Panc1 (cell line): ENCODE measurements at regions not wholly inside any gene's neighbourhood (a gene's known extent, or its start where the extent isn't known, plus 50 kb on each side); places are given as distances from the start of the nearest gene placed in this dataset.

ENCODE experiments used
- ATAC-seq: fragments of 200-7000 bp; cut with Tn5 transposase; 2 replicates; pipeline ENCODE4 v1.9.1; 2020; ENCODE audit warnings: mild to moderate bottlenecking, moderate library complexity
- BruUV-seq: library from RNA; stranded (reverse); fragments of 400-500 nt; replicated peaks from 2 replicates; lab custom pipeline; 2021; lab: Mats Ljungman, UMichigan
- CTCF ChIA-PET: fragments of 300-600 bp; sonication (Branson Sonifier 250); formaldehyde crosslinking; loops from one replicate; lab custom pipeline; 2022; ENCODE audit warnings: antibody characterized with exemption; lab: Charles Lee
- POLR2A ChIA-PET: fragments of 300-600 bp; sonication (Branson Sonifier 250); formaldehyde crosslinking; loops from one replicate; lab custom pipeline; 2022; ENCODE audit warnings: antibody characterized with exemption; lab: Charles Lee
- DNase-seq: peaks from one replicate; pipeline ENCODE4 v3.0.0-alpha.2; 2010; ENCODE audit warnings: low read depth, low spot score
- H3K27ac ChIP-seq: 2 replicates; pipeline ENCODE4 v1.5.1; 2011; ENCODE audit warnings: mild to moderate bottlenecking, low read length, inconsistent platforms
- H3K27me3 ChIP-seq: fragments of 200-500 bp; sonication (Bioruptor generic); 2 replicates; pipeline ENCODE4 v1.6.0; 2014; ENCODE audit warnings: low read length, inconsistent platforms; ENCODE audit not compliant: control insufficient read depth, insufficient read depth
- H3K36me3 ChIP-seq: fragments of 200-500 bp; sonication (Bioruptor generic); 2 replicates; pipeline ENCODE4 v1.5.1; 2014; ENCODE audit warnings: inconsistent platforms, mild to moderate bottlenecking, low read length, moderate library complexity; ENCODE audit not compliant: control insufficient read depth, insufficient read depth
- H3K4me1 ChIP-seq: 2 replicates; pipeline ENCODE4 v1.5.1; 2011; ENCODE audit warnings: inconsistent platforms, mild to moderate bottlenecking, low read length, moderate library complexity; ENCODE audit not compliant: control insufficient read depth, insufficient read depth
- H3K4me3 ChIP-seq, 2 experiments: 2 replicates each; pipeline ENCODE4 v1.5.1; 2011 to 2012; ENCODE audit warnings: low read depth in 2 of 2, low read length in 2 of 2, mild to moderate bottlenecking in 2 of 2, inconsistent platforms in 1 of 2, moderate library complexity in 1 of 2
- H3K9me3 ChIP-seq: fragments of 200-500 bp; sonication (Bioruptor generic); 2 replicates; pipeline ENCODE4 v1.5.1; 2014; ENCODE audit warnings: low read depth, mild to moderate bottlenecking, inconsistent platforms, low read length, moderate library complexity; ENCODE audit not compliant: control insufficient read depth, insufficient read depth
- POLR2AphosphoS5 ChIP-seq: IDR thresholded peaks from 2 replicates; pipeline ENCODE4 v1.6.1; 2012; ENCODE audit warnings: mild to moderate bottlenecking, low read depth, low read length, moderate library complexity
- REST ChIP-seq, 2 experiments: IDR thresholded peaks; 2 replicates each; pipeline ENCODE4 v1.6.1; 2011 to 2012; ENCODE audit warnings: low read depth in 2 of 2, control low read depth in 1 of 2, low read length in 1 of 2, mild to moderate bottlenecking in 1 of 2, moderate library complexity in 1 of 2; ENCODE audit not compliant: insufficient read depth in 1 of 2
- SIN3A ChIP-seq: IDR thresholded peaks from 2 replicates; pipeline ENCODE4 v1.6.1; 2012; ENCODE audit warnings: low read depth, mild to moderate bottlenecking, low read length, moderate library complexity, borderline replicate concordance; ENCODE audit not compliant: insufficient read depth
- TCF7L2 ChIP-seq: IDR thresholded peaks from 2 replicates; pipeline ENCODE4 v1.6.1; 2011; ENCODE audit warnings: mild to moderate bottlenecking, low read depth, low read length, inconsistent platforms
- in situ Hi-C: cut with HindIII; loops from 2 replicates; pipeline ENCODE4 v1.10.0; 2016; ENCODE audit warnings: low sequenced_read_pairs, low pct_unique_long_range_greater_than_20kb
- intact Hi-C: fragments of 100-400 bp; cut with micrococcal nuclease; formaldehyde crosslinking; loops from one replicate; pipeline ENCODE4 v1.10.0; 2022; ENCODE audit not compliant: unreplicated experiment
- TF ChIP-seq, protein P1 (sequence below): fragments of 450-650 bp; IDR thresholded peaks from 2 replicates; pipeline ENCODE4 v1.5.1; 2017; ENCODE audit warnings: mild to moderate bottlenecking

- no TSS peak for BruUV-seq
- Histone ChIP-seq H3K4me1 (no peaks in the 10 kb centered on the region), H3K27me3 (no peaks in the 10 kb centered on the region), H3K4me3 (no peak overlapping the region), H3K27ac (no peak overlapping the region), H3K9me3 (no peaks in the 10 kb centered on the region), H3K36me3 (no peaks in the 10 kb centered on the region)
- intact Hi-C loops, result no loop called here
- DNase-seq (no peak), ATAC-seq (no peak)
- TF ChIP-seq POLR2AphosphoS5 (no peak), TCF7L2 (no peak), SIN3A (no peak), REST (IDR thresholded peaks at IDR 0.05; ENCODE audit: insufficient read depth in 1 of 2, low read depth in 2 of 2, low read length in 1 of 2) (no peak)
- TF ChIP-seq, protein P1, sequence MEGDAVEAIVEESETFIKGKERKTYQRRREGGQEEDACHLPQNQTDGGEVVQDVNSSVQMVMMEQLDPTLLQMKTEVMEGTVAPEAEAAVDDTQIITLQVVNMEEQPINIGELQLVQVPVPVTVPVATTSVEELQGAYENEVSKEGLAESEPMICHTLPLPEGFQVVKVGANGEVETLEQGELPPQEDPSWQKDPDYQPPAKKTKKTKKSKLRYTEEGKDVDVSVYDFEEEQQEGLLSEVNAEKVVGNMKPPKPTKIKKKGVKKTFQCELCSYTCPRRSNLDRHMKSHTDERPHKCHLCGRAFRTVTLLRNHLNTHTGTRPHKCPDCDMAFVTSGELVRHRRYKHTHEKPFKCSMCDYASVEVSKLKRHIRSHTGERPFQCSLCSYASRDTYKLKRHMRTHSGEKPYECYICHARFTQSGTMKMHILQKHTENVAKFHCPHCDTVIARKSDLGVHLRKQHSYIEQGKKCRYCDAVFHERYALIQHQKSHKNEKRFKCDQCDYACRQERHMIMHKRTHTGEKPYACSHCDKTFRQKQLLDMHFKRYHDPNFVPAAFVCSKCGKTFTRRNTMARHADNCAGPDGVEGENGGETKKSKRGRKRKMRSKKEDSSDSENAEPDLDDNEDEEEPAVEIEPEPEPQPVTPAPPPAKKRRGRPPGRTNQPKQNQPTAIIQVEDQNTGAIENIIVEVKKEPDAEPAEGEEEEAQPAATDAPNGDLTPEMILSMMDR, result no peak
- in situ Hi-C loops, result no loop called here
- ChIA-PET CTCF (no interaction called here), POLR2A (no interaction called here)
These were observed 283.6 kb upstream of the GYPC start for GRCh38 chr2:126372406-126372805.

DNA sequence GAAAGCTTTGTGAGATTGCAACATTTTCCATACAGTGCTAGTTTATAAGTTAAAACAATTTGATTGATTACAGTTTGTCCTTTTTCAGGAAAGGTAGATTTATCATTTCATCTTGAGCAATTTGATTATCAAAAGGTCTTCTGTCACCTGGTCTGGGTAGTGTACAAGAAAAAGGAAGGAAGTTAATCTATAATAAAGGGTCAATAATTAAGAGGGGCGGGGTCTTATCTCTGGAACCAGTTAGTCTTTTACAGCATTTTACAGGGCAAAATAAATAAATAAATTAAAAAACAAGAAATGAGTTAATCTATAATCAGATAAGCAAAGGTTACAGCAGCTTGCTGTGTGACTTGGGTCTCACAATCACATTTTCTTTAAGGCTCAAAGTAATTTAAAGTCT is 277.8 kb upstream of the GYPC start:
- H3K9me3 ChIP-seq, result no peaks in the 10 kb centered on the region
- no peaks in the 10 kb centered on the region for H3K4me1 ChIP-seq
- POLR2A ChIA-PET, result no interaction called here
- ATAC-seq (no peak), DNase-seq (no peak)
- CTCF ChIA-PET, result no interaction called here
- H3K4me3 ChIP-seq, result no peak overlapping the region
- BruUV-seq, result no TSS peak
- no peaks in the 10 kb centered on the region for H3K36me3 ChIP-seq
- H3K27me3 ChIP-seq, result no peaks in the 10 kb centered on the region
- intact Hi-C loops, result no loop called here
- TF ChIP-seq POLR2AphosphoS5, result no peak
- no peak for TF ChIP-seq REST (IDR thresholded peaks at IDR 0.05; ENCODE audit: insufficient read depth in 1 of 2, low read depth in 2 of 2, low read length in 1 of 2)
- no peak for TF ChIP-seq TCF7L2
- TF ChIP-seq, protein P1, result no peak
- TF ChIP-seq SIN3A, result no peak
- in situ Hi-C loops, result no loop called here
- H3K27ac ChIP-seq, result no peak overlapping the region
